Stimulated activated effector memory CD8-positive, alpha-beta T cell treated with anti-CD3 and anti-CD28 coated beads, Interleukin-12 subunit alpha, Interleukin-12 subunit beta, amount 100 ng/mL, for 72 hours (primary cell): ENCODE measurements at regions not wholly inside any gene's neighbourhood (a gene's known extent, or its start where the extent isn't known, plus 50 kb on each side); places are given as distances from the start of the nearest gene placed in this dataset.
"Not testable (repeated sequence)": the region's sequence is repeated elsewhere in the genome, so short reads cannot be mapped to it uniquely, and the experiment has no call there.

Experiments used
- ATAC-seq: fragments of 150-1000 bp; cut with Tn5 transposase; 2 replicates; pipeline ENCODE4 v1.10.0; 2021
- DNase-seq, 2 donors: peaks; one replicate each; pipeline ENCODE4 v3.0.0; 2021 to 2022; ENCODE audit warnings: low spot score in 2 of 2
- H3K27ac Mint-ChIP-seq: one replicate; pipeline ENCODE4 v1.8.0; 2022; ENCODE audit warnings: mild to moderate bottlenecking, mixed read lengths
- H3K36me3 Mint-ChIP-seq: one replicate; pipeline ENCODE4 v1.8.0; 2022; ENCODE audit warnings: mild to moderate bottlenecking, mixed read lengths
- H3K4me1 Mint-ChIP-seq: one replicate; pipeline ENCODE4 v1.8.0; 2022; ENCODE audit warnings: mixed read lengths
- H3K4me3 Mint-ChIP-seq: one replicate; pipeline ENCODE4 v1.8.0; 2022; ENCODE audit warnings: mild to moderate bottlenecking, mixed read lengths
- H3K9me3 Mint-ChIP-seq: one replicate; pipeline ENCODE4 v1.8.0; 2022; ENCODE audit warnings: mixed read lengths

DNA sequence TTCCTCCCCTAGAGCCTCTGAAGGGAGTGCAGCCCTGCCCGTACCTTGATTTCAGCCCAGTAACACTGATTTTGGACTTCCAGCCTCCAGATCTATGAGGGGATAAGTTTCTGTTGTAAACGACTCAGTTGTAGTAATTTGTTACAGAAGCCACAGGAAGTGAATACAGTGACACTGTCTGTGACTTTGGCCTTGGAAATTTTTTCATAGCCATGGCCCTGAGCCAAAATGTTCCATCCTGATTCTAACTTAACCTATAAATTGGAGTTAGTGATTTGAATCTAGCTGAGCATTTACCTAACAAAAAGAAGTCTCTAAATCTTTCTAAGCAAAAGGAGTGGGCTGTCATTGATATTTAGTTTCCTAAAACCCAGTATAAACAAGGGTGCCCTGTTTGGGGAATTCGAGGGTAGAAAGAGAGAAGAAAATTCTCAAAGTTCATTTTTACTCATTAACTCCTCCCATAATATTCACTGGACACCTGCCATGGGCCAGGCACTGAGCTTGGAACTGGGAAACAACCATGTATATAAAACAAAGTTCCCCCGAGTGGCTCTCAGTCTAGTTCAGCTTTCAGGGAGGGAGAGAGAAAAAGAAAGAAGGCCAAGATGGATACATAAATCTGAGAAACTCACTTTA, 162.3 kb downstream of the SKIDA1 start:
- no peak overlapping the region for H3K27ac Mint-ChIP-seq
- H3K36me3 Mint-ChIP-seq, result no peaks in the 10 kb centered on the region
- no peak overlapping the region for H3K4me3 Mint-ChIP-seq

DNA sequence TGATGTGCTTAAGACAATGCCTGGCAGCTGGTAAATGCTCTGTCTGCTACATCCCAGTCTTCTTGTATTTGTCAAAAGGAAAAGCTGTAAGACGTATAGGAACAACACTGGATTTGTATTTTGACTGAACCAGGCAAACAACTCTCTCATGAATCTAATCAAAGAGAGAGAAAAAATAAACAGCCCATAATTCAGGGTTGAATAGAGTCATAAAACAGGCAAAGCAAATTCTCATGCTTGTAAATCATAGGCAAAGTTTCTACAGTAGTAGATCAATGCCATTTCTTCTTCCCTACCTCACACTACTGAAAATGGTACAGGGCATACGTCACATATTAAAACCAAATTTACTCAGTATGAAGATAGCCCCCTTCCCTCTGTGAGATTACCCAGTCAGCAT, 166.3 kb downstream of the SKIDA1 start:
- Mint-ChIP-seq H3K4me1 (no peaks in the 10 kb centered on the region), H3K4me3 (no peak overlapping the region), H3K36me3 (no peaks in the 10 kb centered on the region), H3K27ac (no peak overlapping the region), H3K9me3 (no peaks in the 10 kb centered on the region)
- ATAC-seq (no peak), DNase-seq (no peak)

More for the DNA sequence above, 162.3 kb downstream of the SKIDA1 start:
- Mint-ChIP-seq H3K9me3 (no peaks in the 10 kb centered on the region), H3K4me1 (no peaks in the 10 kb centered on the region)
- DNase-seq (no peak), ATAC-seq (no peak)

DNA sequence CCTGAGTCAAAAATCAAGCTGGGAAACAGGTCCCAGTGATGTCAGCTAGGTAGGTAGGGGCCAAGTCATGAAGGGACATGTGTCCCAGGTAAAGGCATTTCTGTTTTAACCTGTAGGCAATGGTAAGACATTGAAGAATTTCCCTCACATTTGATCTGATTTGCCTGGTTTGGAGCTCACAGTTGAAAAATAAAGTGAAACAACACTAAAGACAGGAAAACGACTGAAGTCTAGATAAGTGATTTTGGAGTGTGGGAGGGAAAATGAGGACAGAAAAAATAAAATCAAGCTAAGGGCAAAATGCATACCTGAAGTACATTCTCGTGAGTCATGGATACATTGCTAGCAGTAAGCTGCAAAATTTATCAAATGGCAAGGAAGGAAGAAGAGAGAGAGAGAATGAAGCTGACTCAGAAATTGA, 169.9 kb downstream of the SKIDA1 start:
- DNase-seq (no peak), ATAC-seq (no peak)
- Mint-ChIP-seq H3K9me3 (no peaks in the 10 kb centered on the region), H3K4me1 (no peaks in the 10 kb centered on the region), H3K36me3 (no peaks in the 10 kb centered on the region), H3K27ac (no peak overlapping the region), H3K4me3 (no peak overlapping the region)

DNA sequence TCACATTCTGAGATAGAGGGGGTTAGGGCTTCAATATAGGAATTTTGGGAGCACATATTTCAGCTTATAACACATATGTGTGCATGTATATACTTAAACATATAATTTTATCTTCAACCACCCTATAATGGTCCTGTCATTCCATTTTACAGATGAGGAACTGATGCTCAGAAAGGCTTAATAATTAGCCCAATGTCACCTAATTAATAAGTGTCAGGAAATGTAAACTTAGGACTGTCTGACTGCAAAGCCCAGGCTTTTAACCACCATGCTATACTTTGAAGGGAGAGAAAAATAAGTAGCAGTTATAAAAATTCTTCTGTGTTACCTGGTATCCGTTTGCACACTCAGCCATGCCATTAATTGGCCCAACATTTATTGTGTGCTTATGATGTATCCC, 172.6 kb downstream of the SKIDA1 start:
- Mint-ChIP-seq H3K4me1 (no peaks in the 10 kb centered on the region), H3K36me3 (no peaks in the 10 kb centered on the region), H3K9me3 (no peaks in the 10 kb centered on the region), H3K4me3 (no peak overlapping the region), H3K27ac (no peak overlapping the region)
- ATAC-seq (no peak), DNase-seq (no peak)

DNA sequence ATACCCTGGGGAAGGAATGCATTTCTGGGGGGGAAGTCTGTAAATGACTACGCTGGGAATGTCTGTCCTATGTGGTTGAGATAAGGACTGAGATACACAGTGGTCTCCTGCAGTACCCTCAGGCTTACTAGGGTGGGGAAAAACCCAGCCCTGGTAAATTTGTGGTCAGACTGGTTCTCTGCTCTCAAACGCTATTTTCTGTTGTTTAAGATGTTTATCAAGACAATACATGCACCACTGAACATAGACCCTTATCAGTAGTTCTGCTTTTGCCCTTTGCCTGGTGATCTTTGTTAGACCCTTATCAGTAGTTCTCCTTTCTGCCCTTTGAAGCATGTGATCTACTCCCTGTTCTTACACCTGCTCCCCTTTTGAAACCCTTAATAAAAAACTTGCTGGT, 173.9 kb downstream of the SKIDA1 start:
- not testable (repeated sequence) for H3K4me1 Mint-ChIP-seq, H3K4me3 Mint-ChIP-seq, DNase-seq, H3K27ac Mint-ChIP-seq, H3K36me3 Mint-ChIP-seq, ATAC-seq, H3K9me3 Mint-ChIP-seq

DNA sequence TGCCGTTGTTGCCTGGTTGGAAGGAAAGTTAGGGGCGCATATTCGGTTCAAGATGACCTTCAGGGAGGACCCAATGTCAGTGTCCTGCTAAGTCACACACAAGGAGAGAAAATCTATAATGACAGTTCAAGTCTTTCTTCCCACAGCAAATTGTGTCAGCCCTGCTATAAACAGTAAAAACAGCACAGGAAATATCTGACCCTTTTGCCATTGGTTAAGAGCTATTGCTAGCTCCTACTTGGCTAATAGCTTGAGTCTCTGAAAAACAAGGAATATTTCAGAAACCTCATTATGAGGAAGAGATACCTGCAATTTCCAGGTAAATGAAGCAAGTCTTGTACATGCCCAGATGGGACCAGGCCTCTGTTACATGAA, 175.6 kb downstream of the SKIDA1 start:
- no peaks in the 10 kb centered on the region for H3K9me3 Mint-ChIP-seq
- no peaks in the 10 kb centered on the region for H3K36me3 Mint-ChIP-seq
- H3K4me3 Mint-ChIP-seq, result no peak overlapping the region
- ATAC-seq (no peak), DNase-seq (no peak)
- H3K27ac Mint-ChIP-seq, result no peak overlapping the region
- no peaks in the 10 kb centered on the region for H3K4me1 Mint-ChIP-seq

DNA sequence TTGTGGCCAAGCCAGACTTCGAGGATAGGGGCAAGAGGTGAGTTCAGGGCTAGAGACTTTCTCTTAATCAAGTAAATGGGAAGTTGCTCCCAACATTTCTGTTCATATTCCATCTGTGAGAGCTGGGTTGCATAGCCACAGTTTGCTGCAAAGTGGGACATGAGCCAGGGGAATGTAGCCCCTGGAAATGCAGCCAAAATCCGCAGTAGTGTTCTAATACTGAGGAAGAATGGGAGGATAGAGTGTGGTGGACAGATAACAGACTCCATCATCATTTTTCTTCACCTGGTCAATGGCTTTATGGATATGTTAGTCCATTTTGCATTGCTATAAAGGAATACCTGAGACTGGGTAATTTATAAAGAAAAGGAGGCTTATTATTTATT, 177.7 kb downstream of the SKIDA1 start:
- H3K4me3 Mint-ChIP-seq, result no peak overlapping the region
- no peak for ATAC-seq
- H3K27ac Mint-ChIP-seq, result no peak overlapping the region
- no peaks in the 10 kb centered on the region for H3K9me3 Mint-ChIP-seq
- H3K4me1 Mint-ChIP-seq, result no peaks in the 10 kb centered on the region
- DNase-seq, result no peak
- no peaks in the 10 kb centered on the region for H3K36me3 Mint-ChIP-seq

DNA sequence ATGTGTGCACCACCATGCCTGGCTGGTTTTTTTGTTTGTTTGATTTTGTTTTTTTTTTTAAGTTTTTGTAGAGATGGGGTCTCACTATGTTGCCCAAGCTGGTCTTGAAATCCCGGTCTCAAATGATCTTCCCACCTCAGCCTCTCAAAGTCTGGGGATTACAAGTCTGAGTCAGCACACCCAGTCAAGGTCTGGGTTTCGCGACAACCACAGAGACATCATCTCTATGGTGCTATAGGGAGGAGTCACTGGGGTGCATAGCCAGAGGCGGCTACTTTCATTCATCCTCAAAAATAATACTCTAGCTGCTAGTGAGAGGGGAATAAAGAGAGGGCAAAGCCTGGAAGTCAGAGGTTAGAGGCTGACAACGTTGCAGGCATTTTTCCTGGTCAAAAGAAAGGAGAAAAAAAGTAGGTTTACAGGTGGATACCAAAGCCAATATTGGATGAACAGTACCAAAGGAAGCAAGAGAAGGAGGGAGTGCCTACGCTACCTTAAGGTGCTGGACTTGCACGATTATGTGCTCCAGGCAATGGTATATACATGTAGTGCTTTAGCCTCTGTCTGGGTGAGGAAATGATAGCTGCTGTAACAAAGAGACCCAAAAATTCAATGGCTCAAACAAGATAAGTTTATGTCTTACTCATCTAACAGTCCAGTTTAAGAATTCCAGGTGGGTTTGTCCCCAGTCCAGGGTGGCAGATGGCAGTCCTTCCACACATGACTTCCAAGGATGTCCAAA, 178.3 kb downstream of the SKIDA1 start:
- Mint-ChIP-seq H3K27ac (no peak overlapping the region), H3K9me3 (no peaks in the 10 kb centered on the region), H3K4me3 (no peak overlapping the region), H3K36me3 (no peaks in the 10 kb centered on the region), H3K4me1 (no peaks in the 10 kb centered on the region)
- DNase-seq (no peak), ATAC-seq (peak; percentile 34)

DNA sequence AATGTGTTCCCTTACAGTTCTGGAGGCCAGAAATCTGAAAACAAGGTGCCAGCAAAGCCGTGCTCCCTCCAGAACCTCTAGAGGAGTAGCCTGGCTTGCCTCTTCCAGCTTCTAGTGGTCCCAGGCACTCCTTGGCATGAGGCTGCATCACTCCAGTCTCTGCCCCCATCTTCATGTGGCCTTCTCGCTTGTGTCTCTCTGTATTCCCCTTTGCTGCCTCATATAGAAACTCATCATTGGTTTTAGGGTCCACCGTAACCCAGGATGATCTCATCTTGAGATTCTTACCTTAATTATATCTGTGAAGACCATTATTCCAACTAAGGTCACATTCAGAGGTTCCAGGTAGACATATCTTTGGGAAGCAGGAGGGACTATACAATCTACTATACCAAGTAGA, 182.4 kb downstream of the SKIDA1 start:
- no peaks in the 10 kb centered on the region for H3K4me1 Mint-ChIP-seq
- H3K36me3 Mint-ChIP-seq, result no peaks in the 10 kb centered on the region
- ATAC-seq (no peak), DNase-seq (no peak)
- H3K4me3 Mint-ChIP-seq, result no peak overlapping the region
- H3K27ac Mint-ChIP-seq, result no peak overlapping the region
- no peaks in the 10 kb centered on the region for H3K9me3 Mint-ChIP-seq

DNA sequence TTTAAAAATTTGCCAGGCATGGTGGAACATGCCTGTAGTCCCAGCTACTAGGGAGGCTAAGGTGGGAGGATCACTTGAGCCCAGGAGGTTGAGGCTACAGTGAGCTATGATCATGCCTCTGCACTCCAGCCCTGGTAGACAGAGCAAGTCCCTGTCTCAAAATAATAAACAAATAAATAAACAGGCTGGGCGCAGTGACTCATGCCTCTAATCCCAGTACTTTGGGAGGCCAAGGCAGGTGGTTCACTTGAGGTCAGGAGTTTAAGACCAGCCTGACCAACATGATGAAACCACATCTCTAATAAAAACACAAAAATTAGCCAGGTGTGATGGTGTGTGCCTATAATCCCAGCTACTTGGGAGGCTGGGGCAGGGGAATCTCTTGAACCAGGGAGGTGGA, 183.0 kb downstream of the SKIDA1 start:
- H3K27ac Mint-ChIP-seq, ATAC-seq, H3K36me3 Mint-ChIP-seq, H3K4me1 Mint-ChIP-seq, H3K4me3 Mint-ChIP-seq, DNase-seq, H3K9me3 Mint-ChIP-seq: not testable (repeated sequence)

DNA sequence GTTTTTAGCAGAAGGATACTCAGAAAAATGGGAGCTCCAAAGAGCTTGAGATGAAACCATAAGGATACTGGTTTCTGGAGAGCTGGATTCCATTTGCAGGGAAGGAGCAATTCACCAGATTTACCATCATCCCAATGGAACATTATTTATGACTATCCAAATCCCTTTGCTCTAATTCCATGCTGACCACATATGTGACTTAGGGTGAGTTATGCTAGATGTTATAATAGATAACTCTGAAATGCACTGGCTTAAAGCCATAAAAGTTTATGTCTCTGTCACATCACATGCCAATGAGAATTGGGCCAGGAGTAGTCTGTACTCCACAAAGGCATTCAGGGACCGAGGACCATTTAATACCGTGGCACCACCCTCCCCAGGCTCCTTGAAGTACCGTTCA, 185.2 kb downstream of the SKIDA1 start:
- Mint-ChIP-seq H3K4me1 (no peaks in the 10 kb centered on the region), H3K36me3 (no peaks in the 10 kb centered on the region), H3K4me3 (no peak overlapping the region), H3K27ac (no peak overlapping the region), H3K9me3 (no peaks in the 10 kb centered on the region)
- DNase-seq (no peak), ATAC-seq (no peak)

DNA sequence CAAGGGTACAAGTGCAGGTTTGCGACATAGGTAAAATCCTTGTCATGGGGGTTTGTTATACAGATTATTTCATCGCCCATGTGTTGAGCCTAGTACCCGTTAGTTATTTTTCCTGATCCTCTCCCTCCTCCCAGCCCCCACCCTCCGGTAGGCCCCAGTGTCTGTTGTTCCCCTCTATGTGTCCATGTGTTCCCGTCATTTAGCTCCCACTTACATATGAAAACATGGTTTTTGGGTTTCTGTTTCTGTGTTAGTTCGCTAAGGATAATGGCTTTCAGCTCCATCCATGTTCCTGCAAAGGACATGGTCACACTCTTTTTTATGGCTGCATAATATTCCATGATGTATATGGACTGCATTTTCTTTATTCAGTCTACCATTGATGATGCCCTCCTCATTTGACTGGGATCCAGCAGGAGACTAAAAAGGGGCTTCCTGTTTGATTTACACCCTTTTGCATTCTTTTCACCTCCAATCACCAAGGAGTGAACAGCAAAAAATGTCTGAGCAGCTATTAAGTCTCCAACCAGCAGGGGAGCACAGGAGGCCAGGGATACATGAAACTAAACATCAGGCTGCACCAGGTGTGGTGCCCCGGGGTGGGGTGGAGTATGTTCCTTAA, 188.2 kb downstream of the SKIDA1 start:
- Mint-ChIP-seq H3K4me1 (no peaks in the 10 kb centered on the region), H3K36me3 (no peaks in the 10 kb centered on the region), H3K9me3 (no peaks in the 10 kb centered on the region), H3K27ac (no peak overlapping the region), H3K4me3 (no peak overlapping the region)
- ATAC-seq (no peak), DNase-seq (no peak)

DNA sequence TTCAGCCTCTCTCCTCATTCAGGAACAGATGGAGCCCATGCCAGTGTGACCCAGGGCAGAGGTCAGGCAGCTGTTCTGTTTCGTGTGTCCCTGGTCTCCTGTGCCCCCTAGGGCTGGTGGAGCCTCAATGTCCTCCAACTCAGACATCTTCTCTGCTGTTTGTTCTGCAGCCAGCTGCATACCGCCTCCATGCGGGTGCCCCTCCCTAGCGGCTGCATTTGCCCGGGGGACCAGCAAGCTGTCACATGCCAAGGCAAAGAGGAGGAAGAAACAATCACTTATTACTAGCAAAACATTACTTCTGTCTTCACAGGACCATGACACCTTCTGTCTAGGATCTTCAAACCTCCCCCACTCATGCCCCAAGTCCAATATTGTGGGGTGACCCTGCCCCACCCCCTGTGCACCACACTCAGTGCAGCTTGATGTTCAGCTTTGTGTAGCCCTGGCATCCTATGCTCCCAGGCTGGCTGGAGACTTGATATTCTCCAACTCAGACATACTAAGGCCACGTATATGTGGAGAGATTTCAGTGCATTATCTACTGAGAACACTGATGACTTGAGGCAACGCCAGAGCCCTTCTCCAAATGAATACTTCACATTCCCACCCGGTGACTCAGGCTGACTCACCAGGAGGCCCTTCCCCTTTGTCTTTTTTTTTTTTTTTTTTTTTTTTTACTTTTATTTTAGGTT, 188.9 kb downstream of the SKIDA1 start:
- no peaks in the 10 kb centered on the region for H3K36me3 Mint-ChIP-seq
- H3K27ac Mint-ChIP-seq, result no peak overlapping the region
- no peak overlapping the region for H3K4me3 Mint-ChIP-seq
- H3K4me1 Mint-ChIP-seq, result no peaks in the 10 kb centered on the region
- no peaks in the 10 kb centered on the region for H3K9me3 Mint-ChIP-seq
- ATAC-seq (peak; percentile 45), DNase-seq (no peak)

DNA sequence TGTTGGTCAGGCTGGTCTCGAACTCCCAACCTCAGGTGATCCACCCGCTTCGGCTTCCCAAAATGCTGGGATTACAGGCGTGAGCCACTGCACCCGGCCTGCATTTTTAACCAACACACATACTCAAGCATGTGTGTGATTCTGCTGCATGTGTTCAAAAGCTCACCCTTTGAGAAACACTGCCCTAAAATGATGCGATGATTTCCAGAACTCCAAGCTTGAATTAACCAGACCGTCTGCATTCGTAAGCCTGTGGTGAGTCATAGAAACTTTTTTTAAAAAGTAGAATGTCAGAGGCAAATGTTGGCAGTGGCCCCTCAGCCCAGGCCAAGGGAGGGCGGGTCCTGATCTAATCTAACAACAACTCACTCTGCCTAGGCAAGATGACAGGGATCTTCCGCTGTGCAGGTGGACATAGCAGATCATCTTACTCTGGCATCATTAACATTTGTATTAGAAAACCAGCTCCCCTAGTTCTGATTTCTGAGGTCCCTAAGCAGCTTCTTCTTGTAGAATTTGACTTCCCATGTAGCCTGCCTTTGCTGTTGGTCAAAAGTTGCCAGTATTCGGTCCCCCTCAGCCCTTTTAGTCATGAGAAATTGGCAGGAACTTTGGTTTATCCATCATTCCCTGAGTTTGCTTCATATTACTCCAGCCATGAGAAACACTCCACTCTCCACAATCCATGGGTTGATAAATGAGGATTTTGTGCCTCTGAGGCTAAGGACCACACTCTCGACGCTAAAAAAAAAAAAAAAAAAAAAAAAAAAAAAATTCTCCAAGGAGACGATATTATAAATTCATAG, 190.4 kb downstream of the SKIDA1 start:
- no peak overlapping the region for H3K4me3 Mint-ChIP-seq
- ATAC-seq, result no peak
- no peak overlapping the region for H3K27ac Mint-ChIP-seq
- no peaks in the 10 kb centered on the region for H3K4me1 Mint-ChIP-seq
- no peak for DNase-seq
- no peaks in the 10 kb centered on the region for H3K36me3 Mint-ChIP-seq
- no peaks in the 10 kb centered on the region for H3K9me3 Mint-ChIP-seq

DNA sequence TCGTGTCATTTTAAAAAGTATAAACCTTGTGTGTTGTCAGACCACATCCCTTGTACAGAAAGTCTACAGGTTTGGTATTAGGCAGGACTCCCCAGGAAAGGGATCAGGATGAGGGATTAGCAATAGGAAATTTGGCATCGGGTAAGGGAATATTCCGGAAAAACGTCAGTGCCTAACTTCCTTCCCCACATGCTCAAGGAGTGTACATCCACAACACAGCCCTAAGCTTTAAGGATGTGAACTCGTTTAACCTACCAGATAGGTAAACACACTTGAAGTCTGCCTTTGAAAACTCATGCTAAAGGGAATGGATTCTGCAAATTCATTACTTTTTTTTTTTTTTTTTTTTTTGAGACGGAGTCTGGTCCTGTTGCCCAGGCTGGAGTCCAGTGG, 194.9 kb downstream of the SKIDA1 start:
- Mint-ChIP-seq H3K4me3 (no peak overlapping the region), H3K27ac (no peak overlapping the region), H3K4me1 (no peaks in the 10 kb centered on the region), H3K36me3 (no peaks in the 10 kb centered on the region), H3K9me3 (no peaks in the 10 kb centered on the region)
- ATAC-seq, result no peak
- no peak for DNase-seq
